Transverse colon (tissue), 3 donors: ENCODE measurements at regions not wholly inside any gene's neighbourhood (a gene's known extent, or its start where the extent isn't known, plus 50 kb on each side); places are given as distances from the start of the nearest gene placed in this dataset.

Source experiments
- EP300 ChIP-seq: sonication (generic); formaldehyde crosslinking; IDR thresholded peaks from one replicate; pipeline ENCODE4 v1.6.1; 2017; ENCODE audit warnings: antibody characterized with exemption, low read depth
- POLR2A ChIP-seq: fragments of 450-650 bp; IDR thresholded peaks from one replicate; pipeline ENCODE4 v1.6.1; 2016; ENCODE audit warnings: antibody characterized with exemption, mild to moderate bottlenecking, moderate library complexity
- TF ChIP-seq, protein P1 (sequence below), 5 experiments: fragments of 200-600 bp in 3 of 5; fragments of 450-650 bp in 2 of 5; sonication (generic) in 3 of 5; IDR thresholded peaks; 1 replicate in 2 of 5; 2 replicates in 3 of 5; pipeline ENCODE4 v1.5.1; 2016 to 2017; ENCODE audit warnings: antibody characterized with exemption in 5 of 5, inconsistent platforms in 3 of 5, mild to moderate bottlenecking in 2 of 5, moderate library complexity in 1 of 5

DNA sequence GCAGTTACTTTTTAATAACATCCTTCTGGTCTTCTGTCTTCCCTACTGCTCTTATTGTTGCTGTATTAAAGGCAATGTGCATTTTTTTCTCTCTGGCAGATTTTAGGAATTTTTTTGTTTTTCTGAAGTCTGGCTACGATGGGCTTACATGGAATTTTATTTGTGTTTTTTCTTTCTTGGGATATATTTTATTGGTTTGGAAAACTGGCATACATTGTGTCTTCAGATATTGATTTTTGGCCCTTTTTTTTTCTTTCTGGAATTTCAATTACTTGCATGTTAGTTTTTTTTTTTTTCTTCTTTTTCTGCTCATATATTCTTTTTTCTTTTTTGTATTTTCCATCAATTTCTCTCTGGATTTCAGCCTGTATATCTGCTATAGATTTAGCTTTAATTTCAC lies 442.1 kb upstream of the TRIB2 start:
- no peak for TF ChIP-seq POLR2A
- TF ChIP-seq, protein P1, sequence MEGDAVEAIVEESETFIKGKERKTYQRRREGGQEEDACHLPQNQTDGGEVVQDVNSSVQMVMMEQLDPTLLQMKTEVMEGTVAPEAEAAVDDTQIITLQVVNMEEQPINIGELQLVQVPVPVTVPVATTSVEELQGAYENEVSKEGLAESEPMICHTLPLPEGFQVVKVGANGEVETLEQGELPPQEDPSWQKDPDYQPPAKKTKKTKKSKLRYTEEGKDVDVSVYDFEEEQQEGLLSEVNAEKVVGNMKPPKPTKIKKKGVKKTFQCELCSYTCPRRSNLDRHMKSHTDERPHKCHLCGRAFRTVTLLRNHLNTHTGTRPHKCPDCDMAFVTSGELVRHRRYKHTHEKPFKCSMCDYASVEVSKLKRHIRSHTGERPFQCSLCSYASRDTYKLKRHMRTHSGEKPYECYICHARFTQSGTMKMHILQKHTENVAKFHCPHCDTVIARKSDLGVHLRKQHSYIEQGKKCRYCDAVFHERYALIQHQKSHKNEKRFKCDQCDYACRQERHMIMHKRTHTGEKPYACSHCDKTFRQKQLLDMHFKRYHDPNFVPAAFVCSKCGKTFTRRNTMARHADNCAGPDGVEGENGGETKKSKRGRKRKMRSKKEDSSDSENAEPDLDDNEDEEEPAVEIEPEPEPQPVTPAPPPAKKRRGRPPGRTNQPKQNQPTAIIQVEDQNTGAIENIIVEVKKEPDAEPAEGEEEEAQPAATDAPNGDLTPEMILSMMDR (IDR thresholded peaks at IDR 0.05) = no peak
- no peak for TF ChIP-seq EP300
